Glomerular visceral epithelial cell (primary cell): ENCODE measurements at regions not wholly inside any gene's neighbourhood (a gene's known extent, or its start where the extent isn't known, plus 50 kb on each side); places are given as distances from the start of the nearest gene placed in this dataset.
A peak's percentile ranks its signal among the peaks of the same experiment; 100 is the strongest.

Experiments
- DNase-seq: peaks from one replicate; pipeline ENCODE4 v3.0.0-alpha.2; 2016; ENCODE audit errors: extremely low spot score

GRCh38 chr10:4120096-4120853, 335.3 kb upstream of the KLF6 start:
- no peak for DNase-seq

DNA sequence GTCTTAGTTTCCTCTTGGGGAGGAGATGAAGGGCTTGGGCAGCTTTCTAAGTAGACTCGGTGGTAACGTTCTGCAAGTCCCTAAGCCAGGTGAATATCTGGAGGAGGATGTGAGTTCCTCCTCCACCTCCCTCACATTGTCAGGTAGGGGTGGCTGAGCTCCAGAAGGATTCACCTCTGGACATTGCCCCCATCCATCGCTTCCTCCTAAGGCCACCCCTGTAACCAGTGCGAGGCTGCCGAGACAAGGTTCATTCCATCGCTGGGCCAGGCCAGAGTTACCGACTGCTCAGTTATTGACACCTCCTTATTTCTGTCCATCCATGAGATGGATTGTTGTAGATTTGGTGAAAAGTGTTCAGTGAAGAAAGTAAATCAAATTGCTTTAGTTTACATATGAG, 334.1 kb upstream of the KLF6 start:
- DNase-seq: no peak

DNA sequence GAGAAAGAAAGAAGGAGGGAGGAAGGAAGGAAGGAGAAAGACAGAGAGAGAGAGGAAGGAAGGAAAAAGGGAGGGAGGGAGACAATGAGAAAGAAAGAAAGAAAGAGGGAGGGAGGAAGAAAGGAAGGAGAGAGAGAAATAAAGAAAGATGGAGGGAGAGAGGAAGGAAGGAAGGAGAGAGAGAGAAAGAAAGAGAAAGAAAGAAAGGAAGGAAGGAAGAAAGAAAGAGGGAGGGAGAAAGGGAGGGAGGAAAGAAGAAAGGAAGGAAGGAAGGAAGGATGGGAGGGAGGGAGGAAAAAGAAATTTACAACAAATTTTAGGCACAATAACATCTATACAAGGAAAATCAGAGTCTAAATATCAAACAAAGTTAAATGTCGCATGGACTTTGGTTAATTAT, 332.6 kb upstream of the KLF6 start:
- no peak for DNase-seq

DNA sequence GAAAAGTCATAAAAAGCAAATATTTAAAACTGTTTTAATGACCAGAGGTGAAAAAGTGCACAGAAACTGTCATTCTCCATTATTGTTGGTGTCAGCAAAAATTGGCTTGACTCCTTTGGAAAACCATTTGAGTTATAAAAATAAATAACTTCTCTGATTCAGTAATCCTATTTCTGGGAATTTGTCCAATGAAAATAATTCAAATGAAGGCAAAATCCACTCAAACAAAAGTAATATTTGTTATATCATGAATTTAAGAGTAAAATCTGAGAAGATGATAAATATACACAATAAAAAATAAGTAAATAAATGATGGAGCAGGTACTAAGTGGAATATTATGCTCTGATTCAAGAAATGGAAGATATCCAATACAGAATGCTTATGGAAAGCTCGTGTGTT, 326.6 kb upstream of the KLF6 start:
- DNase-seq: no peak

- DNase-seq: no peak
Observed at GRCh38 chr10:4109469-4109868, 324.5 kb upstream of the KLF6 start.

DNA sequence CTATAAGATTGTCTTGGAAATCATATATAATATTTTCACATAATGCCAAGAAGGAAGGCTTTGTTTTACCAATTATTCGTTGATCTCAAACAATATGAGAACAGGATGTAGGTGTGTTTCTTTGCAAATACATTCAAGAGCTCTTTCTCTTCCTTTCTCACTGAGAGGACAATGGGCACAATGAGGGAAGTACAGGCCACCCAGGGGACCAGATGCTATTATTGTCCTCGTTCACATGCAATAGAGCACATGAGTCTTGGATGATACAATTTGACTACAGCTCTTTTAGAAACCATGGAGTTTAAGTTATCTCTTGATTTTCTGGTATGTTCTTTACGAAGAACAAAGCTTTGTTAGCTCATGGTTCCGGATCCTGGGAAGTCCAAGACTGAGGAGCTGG, 323.7 kb upstream of the KLF6 start:
- no peak for DNase-seq

GRCh38 chr10:4107285-4107851, 322.4 kb upstream of the KLF6 start:
- no peak for DNase-seq

DNA sequence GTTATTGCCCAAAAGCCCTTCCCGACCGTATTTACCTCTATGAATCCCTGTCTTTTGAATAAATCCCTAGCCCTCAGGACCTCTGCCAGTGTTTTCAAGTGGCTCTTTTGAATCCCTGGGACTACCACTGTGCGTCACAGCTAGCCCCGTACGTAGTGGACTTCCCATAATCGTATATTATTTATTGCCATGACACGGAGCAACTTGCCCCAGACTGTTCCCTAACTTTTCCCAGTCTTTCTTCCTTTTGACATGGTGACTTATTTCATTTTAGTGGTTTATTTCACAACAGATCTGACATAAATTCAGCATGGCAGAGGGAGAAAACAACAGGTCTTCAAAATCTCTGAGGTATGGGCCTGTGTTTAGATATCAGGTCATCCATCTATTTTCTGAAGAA, 318.6 kb upstream of the KLF6 start:
- DNase-seq: no peak

GRCh38 chr10:4102802-4103344, 317.9 kb upstream of the KLF6 start:
- DNase-seq: no peak

GRCh38 chr10:4101918-4102654, 317.1 kb upstream of the KLF6 start:
- no peak for DNase-seq

- no peak for DNase-seq
Observed at GRCh38 chr10:4100380-4100779, 315.4 kb upstream of the KLF6 start.

DNA sequence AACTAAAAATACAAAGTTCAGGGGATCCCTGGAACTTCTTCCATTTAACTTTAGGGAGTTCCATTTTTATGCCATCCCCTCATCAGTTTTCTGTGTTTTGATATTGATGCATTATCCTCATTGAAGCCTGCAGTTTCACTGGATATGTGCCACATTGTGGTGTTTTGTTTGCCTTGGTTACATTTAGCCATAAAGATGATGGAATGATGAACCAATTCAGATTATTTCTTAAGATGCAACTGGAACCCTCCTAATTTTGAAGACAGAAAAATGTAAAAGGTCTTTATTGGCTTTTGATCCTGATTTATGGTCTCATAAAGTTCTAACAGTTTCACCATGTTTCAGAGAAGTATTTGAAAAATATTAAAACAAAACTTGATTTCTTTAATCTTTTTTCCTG, 314.2 kb upstream of the KLF6 start:
- DNase-seq: no peak

DNA sequence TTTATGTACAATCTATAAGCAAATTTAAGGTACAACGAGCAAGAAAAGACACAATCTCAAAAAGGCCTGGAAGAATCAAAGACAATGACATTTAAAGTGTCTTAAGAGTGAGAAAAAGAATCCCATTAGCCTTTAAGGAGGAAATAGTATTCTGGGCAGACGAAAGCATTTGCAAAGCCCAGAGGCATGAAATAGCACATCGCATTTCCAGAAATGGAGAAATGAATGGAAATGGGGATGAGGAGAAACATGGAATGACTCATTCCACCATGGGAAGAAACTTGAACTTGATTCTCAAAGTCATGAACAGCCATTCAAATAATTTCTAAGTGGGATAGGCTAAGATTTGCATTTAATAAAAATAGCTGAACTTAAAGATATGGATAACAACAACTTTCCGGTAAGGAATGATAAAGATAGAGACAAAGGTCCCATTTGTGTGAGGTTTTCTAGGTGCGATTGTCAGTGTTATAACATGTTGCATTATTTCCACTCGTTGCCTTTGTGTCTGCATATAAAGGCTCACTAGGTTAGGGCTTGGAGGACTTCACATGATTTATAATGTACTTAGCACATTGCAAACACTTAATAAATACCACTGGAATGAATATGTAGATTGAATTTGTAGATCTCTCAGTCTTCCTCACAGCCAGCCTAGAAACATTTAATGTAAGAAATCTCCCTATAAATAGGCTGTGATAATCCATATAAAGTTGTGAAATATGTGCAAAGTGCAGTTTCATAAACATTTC, 310.3 kb upstream of the KLF6 start:
- no peak for DNase-seq

DNA sequence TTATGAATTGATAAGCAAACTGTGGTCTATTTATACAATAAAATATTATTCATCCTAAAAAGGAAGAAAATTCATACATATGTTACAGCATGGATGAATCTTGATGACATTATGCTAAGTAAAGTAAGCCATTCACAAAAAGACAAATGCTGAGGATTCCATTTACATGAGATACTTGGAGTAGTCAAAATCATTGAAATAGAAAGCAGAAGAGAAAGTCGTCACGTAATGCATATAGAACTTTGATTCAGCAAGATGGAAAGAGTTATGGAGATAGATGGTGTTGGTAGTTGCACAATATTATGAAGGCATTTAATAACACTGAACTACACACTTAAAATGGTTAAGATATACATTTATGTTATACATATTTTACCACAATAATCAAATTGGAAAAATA, 309.7 kb upstream of the KLF6 start:
- DNase-seq: no peak

GRCh38 chr10:4093438-4093837, 308.4 kb upstream of the KLF6 start:
- peak; percentile 28 for DNase-seq

DNA sequence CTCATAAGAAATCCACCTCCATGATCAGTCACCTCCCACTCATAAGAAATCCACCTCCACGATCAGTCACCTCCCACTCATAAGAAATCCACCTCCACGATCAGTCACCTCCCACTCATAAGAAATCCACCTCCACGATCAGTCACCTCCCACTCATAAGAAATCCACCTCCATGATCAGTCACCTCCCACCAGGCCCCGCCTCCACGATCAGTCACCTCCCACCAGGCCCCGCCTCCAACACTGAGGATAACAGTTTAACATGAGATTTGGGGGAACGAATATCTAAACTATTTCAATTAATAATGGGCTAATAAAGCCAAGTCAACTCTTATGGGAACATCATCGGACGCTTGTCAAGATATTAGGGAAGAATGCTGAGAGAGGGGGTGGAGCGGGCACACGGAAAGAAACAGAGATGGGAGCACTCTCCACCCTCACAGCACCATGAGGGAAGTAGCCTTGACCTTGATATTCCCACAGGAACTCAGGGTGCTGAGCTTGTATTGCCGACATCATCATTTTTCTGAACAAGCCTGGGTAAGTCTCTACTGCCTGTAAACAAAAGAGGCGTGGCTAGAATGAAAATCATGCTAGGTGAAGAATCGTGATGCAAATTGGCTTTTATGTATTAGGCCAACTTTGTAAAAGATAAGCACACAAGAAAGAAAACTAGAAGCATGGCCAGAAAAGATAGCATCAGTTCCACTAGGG, 303.5 kb upstream of the KLF6 start:
- DNase-seq: no peak

- DNase-seq: no peak
Observed at GRCh38 chr10:4086131-4086898, 301.3 kb upstream of the KLF6 start.

DNA sequence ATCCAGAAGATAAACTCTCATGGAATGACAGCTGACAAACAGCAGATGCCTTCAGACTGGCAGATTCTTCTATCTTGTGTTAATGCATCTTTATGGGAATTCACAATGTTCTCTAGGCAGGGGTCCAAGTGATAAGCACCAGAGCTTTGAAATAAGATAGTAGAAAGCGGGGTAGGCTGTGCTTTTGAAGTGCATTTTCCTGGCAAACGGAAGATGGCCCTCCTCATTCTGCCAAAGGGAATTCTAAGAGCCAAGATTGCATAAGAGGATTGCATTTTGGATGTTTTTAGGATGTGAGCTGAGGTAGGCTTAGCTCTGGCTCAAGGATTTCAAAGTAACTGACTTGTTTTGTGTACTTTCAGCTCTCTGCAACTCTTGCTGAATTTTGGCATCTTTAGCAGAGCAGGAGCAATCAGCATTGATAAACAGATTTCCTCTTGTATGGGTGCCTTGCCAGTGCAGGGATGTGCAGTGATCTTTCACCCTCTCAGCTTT, 298.5 kb upstream of the KLF6 start:
- DNase-seq: no peak

- DNase-seq: no peak
Observed at GRCh38 chr10:4082861-4083260, 297.9 kb upstream of the KLF6 start.

GRCh38 chr10:4081685-4082111, 296.7 kb upstream of the KLF6 start:
- no peak for DNase-seq
